ENCODE measurements at regions not wholly inside any gene's neighbourhood (a gene's known extent, or its start where the extent isn't known, plus 50 kb on each side); places are given as distances from the start of the nearest gene placed in this dataset.

GRCh38 chr2:160967523-160967922 lies 192.7 kb upstream of the TANK start:
- TF ChIP-seq YY1 (IDR thresholded peaks at IDR 0.05; ENCODE audit: insufficient read depth, insufficient read length), result no peak
- no peak for TF ChIP-seq ZNF274 (IDR thresholded peaks at IDR 0.05; ENCODE audit: low read depth, low read length)
